NCI-H2081 (cell line): ENCODE measurements at regions not wholly inside any gene's neighbourhood (a gene's known extent, or its start where the extent isn't known, plus 50 kb on each side); places are given as distances from the start of the nearest gene placed in this dataset.

Experiments used
- DNase-seq, 2 experiments: peaks; one replicate each; lab custom pipeline; 2025; lab: John Stamatoyannopoulos, UW

DNA sequence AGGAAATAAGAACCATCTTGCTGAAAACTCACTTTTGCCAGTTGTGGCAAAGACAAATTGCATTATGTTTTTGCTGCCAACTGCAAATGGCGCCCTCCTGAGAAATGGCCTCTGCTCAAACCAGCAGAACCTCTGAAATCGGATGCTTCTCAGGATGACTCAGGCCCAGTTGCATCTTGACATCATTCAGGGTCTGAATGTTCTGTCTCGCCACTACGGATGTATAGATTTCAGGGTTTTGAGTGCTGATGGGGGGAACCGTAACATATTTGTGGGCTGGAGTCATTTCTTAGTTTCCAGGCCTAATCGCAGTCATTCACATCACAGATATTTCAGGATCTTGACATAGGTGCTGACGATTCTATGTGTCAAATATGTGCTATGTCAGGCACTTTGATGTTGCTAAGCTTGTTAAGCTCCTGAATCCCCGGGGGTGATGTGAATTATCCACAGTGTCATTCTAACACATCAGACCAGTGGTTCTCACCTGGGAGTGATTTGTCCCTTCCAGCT lies 207.1 kb downstream of the NFATC2 start:
- no peak for DNase-seq

DNA sequence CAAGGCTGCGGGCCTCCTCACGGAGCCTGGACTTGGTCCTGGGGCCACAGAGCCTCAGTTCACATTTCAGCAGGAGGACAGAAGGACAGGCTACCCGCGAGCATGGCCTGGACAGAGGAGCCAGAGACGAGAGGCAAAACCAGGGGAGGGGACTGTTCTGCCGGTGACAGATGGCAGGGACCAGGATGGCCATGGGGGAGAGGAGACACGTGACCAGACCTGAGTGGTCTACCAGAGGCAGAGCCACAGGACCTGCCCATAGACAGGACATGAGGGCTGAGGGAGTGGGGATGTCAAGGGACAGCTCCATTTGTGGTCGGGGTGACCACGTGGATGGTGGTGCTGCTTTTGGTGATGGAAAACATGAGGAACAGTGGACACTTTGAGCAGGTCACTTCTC lies 207.9 kb downstream of the NFATC2 start:
- no peak for DNase-seq

DNA sequence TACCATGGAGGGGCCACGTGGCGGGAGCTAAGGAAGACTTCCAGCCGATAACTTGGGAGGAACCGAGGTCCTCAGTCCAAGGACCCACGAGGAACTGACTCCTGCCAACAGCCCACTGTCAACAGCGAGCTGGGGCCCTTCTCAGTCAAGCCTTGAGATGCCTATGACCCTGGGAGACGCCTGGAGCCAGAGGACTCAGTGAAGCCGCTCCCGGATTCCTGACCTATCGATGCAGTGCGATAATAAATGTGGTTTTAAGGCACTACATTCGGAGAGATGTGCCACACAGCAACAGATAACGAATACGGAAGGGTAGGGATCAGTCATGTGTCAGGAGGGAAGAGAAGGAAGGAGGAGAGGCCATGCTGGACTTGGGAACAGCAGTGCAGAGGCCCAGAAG lies 208.5 kb downstream of the NFATC2 start:
- no peak for DNase-seq

DNA sequence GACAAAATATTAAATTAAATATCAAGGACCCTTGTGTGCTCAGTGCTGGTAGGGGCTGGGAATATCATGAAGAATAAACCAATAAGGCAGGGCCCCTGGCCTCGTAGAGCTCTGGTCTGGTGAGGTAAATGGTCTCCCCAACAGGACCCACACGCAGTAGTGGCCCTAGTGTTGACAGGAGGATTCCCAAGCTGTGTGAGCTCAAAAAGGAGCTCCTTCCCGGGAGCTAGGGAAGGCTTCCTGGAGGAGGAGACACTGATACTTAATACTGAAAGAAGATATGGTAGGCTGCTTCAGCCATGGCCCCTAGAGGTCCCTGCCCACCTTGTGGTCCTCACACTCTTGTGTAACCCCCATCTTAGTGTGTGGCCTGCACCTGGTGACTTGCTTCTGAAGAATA lies 209.1 kb downstream of the NFATC2 start:
- DNase-seq, result no peak

DNA sequence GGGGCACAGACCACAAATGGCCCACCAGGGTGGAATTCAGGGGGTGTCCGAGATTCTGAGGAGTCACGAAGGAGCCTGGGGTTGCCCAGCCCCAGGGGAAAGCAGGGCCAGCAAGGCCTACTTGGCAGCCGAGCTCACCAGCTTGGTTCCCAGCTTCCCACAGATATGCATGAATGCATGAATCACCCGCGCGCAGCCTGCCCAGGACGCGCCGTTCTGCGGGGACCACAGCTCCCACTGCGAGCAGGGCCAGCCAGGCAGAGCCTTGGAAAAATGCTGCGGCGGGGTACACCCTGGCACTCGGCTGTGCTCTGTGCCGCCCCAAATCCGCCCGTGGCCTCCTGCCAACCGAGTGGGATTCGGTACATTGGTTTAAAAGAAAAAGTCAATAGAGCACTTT lies 211.0 kb downstream of the NFATC2 start:
- no peak for DNase-seq

DNA sequence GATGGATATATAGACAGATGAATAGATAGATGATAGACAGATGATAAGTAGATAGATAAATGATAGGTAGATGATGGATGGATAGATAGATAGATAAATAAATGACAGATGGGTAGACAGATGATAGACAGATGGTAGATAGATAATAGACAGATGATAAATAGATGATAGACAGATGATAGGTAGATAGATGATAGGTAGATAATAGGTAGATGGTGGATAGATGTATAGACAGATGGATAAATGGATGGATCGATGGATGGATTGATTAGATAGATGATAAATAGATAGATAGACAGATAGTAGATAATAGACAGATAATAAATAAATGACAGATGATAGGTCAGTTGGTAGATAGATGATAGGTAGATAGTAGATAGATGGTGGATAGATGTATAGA lies 212.7 kb downstream of the NFATC2 start:
- DNase-seq, result no peak

DNA sequence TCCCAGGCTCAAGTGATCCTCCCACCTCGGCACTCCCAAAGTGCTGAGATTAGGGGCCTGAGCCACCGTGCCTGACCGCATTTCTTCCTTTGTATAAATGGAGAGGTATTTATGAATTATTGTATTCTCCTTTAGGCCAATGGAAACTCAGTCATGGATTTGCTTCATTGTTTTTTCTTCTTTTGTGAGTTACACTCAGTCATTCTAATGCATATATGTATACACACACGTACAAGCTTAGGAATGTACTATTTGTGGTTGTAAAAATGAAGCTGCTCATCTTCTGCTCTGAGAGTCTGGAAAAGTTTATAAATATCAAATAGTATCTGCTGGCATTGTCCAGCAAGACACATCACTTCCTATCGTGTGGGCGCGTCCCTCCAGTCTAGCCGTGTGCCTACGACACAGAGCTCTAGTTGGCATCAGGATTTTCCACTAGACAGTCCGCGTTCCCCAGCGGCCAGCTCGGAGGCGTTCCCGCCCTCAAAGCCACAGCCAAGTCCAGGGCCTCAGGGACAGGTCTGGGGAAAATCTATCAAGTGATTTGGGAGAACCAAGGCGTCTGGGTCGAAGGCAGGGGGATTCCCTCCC lies 215.2 kb downstream of the NFATC2 start:
- DNase-seq, result no peak

DNA sequence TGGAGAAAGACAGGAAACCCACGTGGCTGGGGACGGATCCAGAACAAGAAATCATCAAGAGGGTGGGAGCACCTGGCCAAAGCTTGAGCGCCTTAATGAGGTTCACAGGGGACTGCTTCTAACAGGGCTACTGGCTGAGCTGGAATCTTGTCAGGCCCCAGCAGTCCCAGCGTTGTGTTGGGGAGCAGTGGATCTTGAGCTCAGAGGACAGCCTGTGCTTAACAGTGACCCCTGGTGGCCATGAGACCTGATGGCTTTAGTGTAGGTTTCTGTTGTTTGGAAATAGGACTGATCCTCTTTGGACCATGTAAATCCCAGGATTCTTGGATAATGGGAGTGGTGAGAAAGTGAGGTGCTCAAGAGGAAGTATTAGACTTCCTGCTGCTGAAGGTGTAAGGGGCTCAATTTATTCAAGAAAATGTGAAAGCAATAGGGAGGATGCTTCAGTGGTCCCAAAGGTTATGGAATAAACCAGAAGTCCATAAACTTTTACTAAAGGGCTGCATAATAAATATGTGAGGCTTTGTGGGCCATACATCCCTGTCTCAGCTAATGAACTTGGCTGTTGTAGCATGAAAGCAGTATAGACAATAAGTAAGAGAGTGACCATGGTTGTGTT lies 216.2 kb downstream of the NFATC2 start:
- peak; percentile 27 to 32 for DNase-seq

DNA sequence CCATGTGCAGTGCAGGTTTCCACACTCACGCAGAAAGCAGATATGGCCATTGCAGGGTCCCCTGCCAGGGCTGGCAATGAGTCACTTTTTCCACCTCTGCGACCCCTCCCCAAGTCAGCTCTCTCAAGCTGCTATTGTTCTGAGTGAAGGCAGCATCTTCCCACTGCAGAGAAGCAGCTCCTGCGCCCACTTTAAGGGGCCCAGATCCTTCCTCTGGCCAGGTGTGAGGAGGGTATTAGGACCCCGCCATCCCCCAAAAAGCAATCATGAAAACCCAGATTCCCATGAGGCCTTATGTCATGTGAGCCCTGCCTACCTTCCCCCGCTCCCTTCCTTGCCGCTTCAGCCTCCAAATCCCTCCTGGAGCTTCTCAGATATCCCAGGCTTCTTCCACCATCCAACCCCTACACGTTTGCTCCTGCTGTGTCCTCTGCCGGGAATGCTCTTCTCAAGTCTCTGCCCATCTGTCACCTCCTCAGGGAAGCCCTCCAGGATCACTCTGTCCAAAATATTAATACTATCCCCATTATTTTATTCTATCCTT lies 220.3 kb downstream of the NFATC2 start:
- no peak for DNase-seq

DNA sequence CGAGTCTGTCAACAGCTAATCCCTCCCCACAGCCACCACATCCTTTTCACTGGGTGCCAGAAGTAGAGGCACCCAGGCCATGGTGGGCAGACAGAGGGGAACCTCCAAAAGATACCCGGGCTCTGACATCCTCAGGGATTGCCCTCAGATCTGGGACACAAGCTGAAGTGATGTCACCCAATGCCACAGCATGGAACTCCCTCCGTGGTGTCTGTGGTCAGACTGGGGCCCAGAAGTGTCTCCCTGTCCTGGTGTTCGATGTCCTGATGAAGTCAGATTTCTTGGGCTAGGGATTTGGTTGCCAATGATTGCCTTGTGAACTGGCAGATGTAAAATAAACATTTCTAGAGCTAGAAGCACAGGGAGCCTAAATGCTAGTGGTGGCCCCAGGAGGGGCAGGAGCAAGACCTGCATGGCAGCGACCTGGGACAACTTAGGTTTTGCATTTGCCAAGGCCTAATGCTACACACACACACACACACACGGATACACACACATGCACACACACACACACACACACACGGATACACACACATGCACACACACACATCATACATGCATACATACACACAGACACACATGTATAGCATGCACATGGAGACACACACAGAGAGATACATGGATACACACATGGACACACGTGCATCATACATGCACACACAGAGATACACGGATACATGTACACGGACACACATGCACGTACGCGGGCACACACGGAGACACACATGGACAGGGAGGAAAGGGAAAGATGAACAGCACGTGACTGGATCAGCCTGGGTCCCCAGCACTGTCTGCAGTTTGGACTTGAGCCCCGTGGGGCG lies 221.0 kb downstream of the NFATC2 start:
- DNase-seq, result no peak

DNA sequence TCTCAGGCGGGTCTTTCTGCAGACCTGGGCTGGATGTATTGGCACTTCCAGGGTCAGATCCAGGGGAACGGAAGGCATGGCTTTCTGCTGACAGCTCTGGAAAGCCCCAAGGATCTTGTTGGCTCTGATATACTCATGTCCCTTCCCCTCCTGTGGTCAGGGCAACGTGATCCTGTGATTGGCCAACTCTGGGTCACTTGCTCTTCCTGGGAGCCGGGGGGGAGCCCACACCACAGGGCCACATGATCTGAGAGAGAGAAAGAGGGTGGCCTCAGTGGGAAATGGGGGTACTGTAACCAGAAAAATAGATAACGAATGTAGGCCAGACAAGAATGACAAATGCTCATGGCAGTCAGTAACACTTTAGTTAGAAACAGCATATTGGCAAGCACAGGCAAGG lies 223.0 kb downstream of the NFATC2 start:
- DNase-seq, result no peak

DNA sequence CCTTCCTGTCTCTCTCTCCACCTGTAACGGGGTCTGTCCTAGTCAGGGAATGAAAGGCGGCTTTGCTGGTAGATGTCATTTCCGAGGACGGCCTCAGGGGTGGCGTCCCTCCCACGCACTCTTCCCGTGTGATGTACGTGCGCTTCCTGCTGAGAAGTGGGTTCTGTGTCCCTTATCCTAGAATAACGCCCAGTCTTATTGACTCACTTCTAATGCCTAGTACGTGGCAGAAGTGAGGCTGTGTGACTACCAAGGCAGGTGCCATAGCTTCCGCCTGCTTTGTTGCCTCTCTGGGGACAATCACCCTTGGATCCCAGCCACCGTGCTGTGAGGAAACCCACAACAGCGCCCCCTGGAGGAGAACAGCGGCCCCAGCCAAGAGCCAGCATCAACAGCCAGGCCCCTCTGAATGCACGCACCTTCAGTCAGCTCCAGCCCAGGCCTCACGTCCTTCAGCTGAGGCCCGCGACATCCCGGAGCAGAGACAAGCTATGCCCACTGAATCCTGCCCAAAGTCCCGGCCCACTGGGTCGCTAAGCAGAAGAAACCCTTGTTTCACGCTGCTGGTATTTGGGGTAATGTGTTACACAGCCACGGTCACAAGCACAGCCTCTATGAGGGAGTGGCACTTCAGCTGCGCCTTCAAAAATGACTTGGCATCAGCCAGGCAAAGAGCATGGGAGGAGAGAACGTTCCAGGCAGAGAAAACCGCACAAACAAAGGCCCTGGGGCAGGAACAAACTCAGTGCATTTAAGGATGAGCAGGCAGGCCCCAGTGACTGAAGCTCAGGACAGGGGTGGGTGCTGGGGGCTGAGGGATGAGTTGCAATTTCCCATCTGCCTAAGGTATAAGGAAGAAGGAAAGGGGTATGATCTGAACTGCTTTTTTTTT lies 224.2 kb downstream of the NFATC2 start:
- DNase-seq, result peak; percentile 40 to 49

DNA sequence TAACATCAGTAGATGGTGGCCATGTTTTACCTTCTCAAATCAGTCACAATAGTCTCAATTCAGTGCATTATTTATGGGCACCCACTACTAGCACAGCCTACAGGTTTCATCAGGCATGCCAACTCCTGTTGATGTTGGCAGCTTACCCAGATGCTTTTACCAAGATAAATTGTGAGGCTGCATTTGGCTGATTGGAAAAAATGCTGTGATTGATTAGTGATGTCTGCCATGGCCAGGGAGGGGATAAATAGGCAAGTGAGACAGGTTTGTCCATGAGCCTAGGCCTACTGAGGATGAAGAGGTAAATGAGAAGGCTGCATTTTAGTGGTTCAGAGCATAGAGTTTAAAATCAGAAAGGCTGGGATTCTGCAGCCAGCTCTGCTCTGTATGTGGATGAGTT lies 227.1 kb downstream of the NFATC2 start:
- no peak for DNase-seq

DNA sequence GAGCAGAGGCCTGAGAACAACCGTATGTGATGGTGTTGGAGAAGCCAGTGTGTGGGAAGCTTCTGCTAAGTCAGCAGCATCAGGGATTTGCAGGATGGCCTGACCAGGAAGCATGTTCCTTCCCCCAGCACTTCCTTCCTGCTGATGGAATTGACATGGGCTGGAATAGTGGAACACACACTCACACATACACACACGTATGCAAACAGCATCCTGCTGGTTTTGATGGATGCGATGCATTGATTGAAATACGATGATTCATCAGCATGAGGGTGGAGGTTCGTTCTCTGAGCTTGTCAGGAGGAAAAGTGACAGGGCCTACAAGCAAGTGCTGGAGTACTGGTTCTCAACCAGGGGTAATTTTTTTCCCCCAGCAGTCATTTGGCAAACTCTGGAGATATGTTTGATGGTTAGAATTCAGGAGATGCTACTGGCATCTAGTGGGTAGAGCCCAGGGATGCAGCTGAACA lies 229.1 kb downstream of the NFATC2 start:
- DNase-seq, result no peak

DNA sequence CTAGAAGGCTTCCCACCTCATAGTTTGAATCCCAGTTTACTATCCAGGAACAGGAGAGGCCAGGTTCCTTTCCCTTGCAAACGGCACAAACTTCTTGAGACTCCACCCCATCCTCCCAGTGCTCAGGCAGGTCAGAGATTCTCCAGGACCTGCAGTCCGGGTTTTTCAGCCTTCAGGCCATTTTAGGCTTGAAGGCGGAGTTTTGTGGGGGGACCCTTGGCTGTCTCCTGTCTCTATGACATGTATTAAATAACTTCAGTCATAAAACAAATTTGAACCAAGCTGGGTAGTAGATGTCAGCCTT lies 230.1 kb downstream of the NFATC2 start:
- no peak for DNase-seq

DNA sequence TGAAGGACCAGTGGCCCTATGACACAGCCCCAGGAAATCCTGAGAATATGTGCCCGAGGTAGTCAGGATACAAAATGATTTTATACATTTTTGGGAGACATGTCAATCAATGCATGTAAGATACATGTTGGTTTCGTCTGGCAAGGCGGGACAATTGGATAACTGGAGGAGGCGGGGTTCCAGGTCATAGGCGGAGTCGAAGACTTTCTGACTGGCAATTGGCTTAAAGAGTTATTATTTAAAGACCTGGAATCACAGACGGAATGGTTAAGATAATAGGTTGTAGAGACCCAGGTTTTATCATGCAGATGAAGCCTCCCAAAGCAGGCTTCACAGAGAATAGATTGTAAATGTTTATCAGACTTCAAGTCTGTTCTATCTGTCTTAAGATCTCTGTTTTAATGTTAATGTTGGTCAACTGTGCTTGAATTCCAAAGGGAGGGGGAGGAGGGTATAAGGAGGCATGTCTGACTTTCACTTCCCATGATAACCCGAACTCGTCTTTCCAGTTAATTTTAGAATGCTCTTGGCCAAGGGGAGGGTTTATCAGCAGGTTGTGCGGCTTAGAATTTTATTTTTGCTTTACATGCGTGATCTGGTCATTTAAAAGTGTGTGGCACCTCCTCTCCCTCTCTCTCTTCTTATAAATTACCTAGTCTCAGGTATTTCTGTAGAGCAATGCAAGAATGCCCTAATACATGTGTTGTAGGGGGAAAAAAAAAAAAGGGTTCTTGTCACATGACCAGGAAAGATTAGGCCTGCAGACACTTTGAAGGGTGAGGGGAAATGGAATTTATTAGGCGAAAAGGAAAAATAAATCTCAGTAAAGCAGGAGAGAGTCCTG lies 230.7 kb downstream of the NFATC2 start:
- DNase-seq, result no peak

DNA sequence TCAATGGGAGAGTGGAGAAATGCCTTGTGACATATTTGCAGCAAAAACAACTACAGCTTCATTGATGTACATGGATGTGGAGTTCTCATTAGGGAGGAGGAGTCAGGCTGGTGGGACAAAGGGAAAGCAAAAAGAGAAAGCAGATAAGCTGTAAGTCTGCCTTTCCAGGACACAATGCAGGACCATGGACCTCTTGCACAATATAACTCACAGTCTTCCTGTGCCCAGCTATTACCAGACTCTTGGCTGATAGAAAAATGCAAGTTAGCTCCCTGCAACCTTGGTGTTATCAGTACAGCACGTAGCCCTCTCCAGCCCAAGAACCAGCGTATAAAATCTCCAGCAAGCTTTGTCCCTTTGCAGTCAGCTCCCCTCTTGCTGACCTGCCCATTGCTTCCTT lies 232.3 kb downstream of the NFATC2 start:
- DNase-seq, result no peak

DNA sequence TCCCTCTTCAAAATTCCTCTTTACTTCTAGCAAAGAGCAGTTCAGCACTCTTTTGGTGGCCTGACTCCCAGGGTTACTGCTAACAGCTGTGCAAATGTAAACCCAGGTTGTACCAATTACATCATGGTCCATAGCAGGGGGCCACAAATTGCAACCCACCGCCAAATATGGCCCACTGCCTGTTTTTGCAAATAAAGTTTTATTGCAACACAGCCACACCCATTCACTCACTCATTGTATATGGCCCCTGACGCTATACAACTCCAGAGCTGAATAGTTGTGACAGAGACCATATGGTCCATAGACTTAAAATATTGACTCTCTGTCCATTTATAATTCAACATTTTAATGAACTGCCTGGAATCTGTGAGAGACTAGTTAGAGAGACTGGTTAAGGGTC lies 233.4 kb downstream of the NFATC2 start:
- DNase-seq, result no peak

DNA sequence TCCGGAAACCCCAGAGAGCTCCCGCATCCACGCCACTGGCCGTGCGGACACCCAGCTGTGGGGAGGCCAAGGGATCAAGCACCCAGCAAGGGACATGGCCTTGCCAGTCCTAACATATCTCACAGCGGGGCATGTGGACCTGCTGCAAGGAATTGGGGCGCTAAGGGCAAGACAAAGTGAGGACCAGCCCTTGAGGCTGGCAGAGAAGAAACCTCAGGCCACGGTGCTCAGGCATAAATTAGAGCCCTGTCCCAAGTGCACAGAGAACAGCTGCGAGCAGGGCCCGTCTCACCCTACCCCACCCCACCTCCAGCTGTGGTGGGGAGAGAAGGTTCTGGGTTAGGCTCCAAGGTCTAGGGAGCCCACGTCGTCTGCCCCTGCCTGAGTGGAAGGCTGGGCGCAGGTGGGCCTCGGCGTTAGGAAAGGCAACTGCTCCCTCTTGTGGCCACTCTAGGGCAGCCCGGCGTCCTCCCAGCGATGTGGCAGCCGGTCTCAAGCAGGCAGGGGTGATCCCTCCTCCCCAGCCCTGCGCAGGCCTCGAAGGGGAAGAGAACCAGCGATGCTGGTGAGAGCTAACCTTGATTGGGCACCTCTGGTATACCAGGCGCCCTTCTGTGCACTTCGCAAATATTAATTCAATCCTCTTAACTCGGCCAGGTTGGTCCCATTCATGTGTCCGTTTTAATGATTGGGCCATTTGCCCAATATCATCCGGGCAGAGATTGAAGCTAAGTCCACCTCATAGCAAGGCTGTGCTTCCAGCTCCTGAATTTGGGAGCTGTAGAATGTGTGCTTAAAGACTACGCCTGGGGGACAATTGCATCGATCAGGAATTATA lies 235.8 kb downstream of the NFATC2 start:
- DNase-seq, result peak; percentile 67 to 76

DNA sequence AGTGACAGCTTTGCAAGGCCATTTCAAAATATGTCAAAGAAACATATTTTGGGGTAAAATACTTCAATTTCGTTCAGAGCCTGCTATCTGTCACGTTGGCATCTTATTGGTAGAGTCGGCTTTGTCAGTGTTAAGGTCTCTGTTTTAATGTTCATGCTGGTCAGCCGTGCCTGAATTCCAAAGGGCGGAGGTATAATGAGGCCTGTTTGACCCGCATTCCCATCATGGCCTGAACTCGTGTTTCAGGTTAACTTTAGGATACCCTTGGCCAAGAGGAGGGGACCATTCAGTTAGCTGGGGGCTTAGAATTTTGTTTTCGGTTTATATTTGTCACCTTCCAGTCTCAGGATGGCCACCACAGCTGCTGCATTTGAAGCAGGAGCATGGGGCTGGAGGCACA lies 236.4 kb downstream of the NFATC2 start:
- no peak for DNase-seq
